GM12872 (cell line): ENCODE measurements at regions not wholly inside any gene's neighbourhood (a gene's known extent, or its start where the extent isn't known, plus 50 kb on each side); places are given as distances from the start of the nearest gene placed in this dataset.

ENCODE experiments used
- CTCF ChIP-seq: IDR thresholded peaks from 3 replicates; pipeline ENCODE4 v1.5.1; 2011; ENCODE audit warnings: low read depth, mild to moderate bottlenecking, low read length, moderate library complexity; ENCODE audit not compliant: insufficient read depth

GRCh38 chr7:25798344-25798743, 353.7 kb upstream of the NFE2L3 start:
- TF ChIP-seq CTCF = no peak

GRCh38 chr7:25801214-25801613, 350.8 kb upstream of the NFE2L3 start:
- TF ChIP-seq CTCF = no peak

- TF ChIP-seq CTCF = no peak
Measured at GRCh38 chr7:25802057-25802456, 349.9 kb upstream of the NFE2L3 start.

- TF ChIP-seq CTCF = no peak
Measured at GRCh38 chr7:25802473-25802872, 349.5 kb upstream of the NFE2L3 start.

GRCh38 chr7:25803117-25803887, 348.7 kb upstream of the NFE2L3 start:
- no peak for TF ChIP-seq CTCF

GRCh38 chr7:25804154-25804553, 347.8 kb upstream of the NFE2L3 start:
- TF ChIP-seq CTCF = no peak

- TF ChIP-seq CTCF = no peak
Measured at GRCh38 chr7:25805027-25805687, 346.8 kb upstream of the NFE2L3 start.
